ENCODE measurements at regions not wholly inside any gene's neighbourhood (a gene's known extent, or its start where the extent isn't known, plus 50 kb on each side); places are given as distances from the start of the nearest gene placed in this dataset.

DNA sequence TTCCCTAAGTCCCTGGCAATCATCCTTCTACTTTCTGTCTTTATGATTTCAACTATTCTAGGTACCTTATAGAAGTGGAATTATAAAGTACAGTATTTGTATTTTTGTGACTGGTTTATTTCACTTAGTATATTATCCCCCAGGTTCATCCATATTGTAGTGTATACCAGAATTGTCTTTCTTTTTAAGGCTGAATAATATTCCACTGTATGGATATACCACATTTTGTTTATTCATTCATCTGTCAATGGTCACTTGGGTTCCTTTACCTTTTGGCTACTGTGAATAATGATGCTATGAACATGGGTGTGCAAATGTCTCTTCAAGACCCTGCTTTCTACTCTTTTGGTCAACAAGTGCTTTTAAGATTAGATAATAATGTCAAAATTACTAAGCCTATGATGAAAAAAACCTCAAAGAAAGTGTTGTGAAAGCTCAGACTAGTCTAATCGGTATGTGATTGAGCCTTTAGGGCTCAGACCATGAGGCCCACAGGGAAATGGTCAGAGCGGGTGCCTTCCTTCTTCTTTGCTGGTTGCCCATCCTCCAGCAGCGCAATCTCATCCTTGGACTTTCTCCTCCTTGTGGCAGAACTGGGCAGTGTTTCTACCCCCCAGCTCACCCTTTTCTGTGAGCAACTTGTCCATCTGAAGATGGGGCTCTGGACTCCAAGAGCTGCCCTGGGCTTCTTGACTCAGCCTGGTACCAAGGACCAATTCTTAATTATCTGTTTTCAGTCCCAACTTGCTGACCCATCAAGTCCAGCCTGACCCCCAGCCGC lies 105.4 kb downstream of the TTC8 start:
- 82% methylated on average over 4 of the region's 4 CpGs for WGBS
- H3K36me3 ChIP-seq = no peaks in the 10 kb centered on the region
- no peak for DNase-seq (ENCODE audit: low spot score in 2 of 2)
- no peak for TF ChIP-seq EP300 (IDR thresholded peaks at IDR 0.05)
- TF ChIP-seq POLR2AphosphoS5 (IDR thresholded peaks at IDR 0.05) = no peak
- TF ChIP-seq, protein P1, sequence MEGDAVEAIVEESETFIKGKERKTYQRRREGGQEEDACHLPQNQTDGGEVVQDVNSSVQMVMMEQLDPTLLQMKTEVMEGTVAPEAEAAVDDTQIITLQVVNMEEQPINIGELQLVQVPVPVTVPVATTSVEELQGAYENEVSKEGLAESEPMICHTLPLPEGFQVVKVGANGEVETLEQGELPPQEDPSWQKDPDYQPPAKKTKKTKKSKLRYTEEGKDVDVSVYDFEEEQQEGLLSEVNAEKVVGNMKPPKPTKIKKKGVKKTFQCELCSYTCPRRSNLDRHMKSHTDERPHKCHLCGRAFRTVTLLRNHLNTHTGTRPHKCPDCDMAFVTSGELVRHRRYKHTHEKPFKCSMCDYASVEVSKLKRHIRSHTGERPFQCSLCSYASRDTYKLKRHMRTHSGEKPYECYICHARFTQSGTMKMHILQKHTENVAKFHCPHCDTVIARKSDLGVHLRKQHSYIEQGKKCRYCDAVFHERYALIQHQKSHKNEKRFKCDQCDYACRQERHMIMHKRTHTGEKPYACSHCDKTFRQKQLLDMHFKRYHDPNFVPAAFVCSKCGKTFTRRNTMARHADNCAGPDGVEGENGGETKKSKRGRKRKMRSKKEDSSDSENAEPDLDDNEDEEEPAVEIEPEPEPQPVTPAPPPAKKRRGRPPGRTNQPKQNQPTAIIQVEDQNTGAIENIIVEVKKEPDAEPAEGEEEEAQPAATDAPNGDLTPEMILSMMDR (IDR thresholded peaks at IDR 0.05) = no peak
- no peak for TF ChIP-seq POLR2A (IDR thresholded peaks at IDR 0.05)
- H3K27ac ChIP-seq = no peak overlapping the region
- H3K4me1 ChIP-seq = no peaks in the 10 kb centered on the region
- H3K27me3 ChIP-seq = no peaks in the 10 kb centered on the region
- no peaks in the 10 kb centered on the region for H3K9me3 ChIP-seq
- no peak overlapping the region for H3K4me3 ChIP-seq

DNA sequence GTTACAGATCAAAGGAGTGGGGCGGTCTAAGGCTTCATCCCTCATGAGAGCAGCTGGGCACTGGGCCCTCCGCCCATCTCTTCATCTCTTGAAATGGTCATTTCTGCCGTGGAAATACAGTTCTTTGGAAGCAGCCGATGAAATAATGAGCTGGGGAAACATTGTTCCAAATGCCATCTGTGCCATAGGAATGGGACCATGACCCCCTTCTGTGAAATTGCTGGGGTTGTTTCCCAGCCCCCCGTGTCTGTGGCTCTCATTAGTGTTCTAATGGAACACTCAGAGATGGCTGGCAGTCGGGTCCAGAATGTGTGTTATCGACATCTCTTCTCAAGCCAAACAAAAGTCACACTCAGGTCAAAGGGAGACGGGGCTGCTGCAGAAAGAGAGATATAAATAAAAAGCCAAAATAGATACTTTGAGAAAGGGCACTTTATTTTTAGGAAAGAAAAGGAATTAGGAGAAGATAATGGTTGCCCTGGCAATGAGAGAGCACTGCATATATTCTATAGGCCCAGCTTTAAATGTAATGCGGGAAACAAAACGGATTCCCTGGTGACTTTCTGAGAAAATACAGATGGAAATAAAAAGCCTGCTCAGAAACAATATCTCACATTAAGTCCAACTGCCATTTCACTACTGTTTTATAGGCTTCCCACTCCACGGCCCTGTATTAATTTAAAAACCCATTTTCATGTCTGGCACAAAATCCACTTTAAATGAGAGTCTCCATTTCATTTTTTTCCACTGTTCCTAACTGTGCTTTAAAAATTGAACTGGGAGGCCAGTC lies 107.1 kb downstream of the TTC8 start:
- Histone ChIP-seq H3K27me3 (no peaks in the 10 kb centered on the region), H3K27ac (no peak overlapping the region), H3K4me3 (no peak overlapping the region), H3K9me3 (no peaks in the 10 kb centered on the region), H3K4me1 (no peaks in the 10 kb centered on the region), H3K36me3 (no peaks in the 10 kb centered on the region)
- no peak for DNase-seq (ENCODE audit: low spot score in 2 of 2)
- TF ChIP-seq POLR2AphosphoS5 (IDR thresholded peaks at IDR 0.05) = no peak
- TF ChIP-seq EP300 (IDR thresholded peaks at IDR 0.05) = no peak
- TF ChIP-seq POLR2A (IDR thresholded peaks at IDR 0.05) = no peak
- TF ChIP-seq, protein P1 (IDR thresholded peaks at IDR 0.05) = no peak
- 88% methylated on average over 11 of the region's 11 CpGs for WGBS

DNA sequence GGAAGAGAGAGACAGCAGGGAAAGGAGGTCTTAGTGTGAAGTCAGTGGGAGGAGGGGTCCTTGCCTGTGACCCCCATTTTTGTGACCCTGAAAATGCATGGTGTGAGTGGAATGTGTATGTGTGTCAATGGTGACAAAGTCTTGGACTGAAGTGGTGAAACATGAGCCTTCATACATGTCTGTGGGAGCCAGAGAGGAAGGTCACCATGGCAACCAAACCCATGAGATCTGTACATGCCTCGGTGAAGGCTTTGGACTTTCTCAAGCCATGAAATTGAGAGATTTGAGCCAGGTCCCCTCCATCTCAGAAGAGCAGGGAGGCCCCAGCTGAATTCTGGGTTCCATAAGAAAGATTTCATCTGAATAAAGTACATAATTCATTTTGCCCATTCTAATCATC lies 108.7 kb downstream of the TTC8 start:
- Histone ChIP-seq H3K36me3 (no peaks in the 10 kb centered on the region), H3K27ac (no peak overlapping the region), H3K4me1 (no peaks in the 10 kb centered on the region), H3K9me3 (no peaks in the 10 kb centered on the region), H3K27me3 (no peaks in the 10 kb centered on the region), H3K4me3 (no peak overlapping the region)
- TF ChIP-seq, protein P1 (IDR thresholded peaks at IDR 0.05) = no peak
- TF ChIP-seq POLR2A (IDR thresholded peaks at IDR 0.05) = no peak
- no peak for TF ChIP-seq EP300 (IDR thresholded peaks at IDR 0.05)
- no peak for TF ChIP-seq POLR2AphosphoS5 (IDR thresholded peaks at IDR 0.05)
- 25% methylated on average over 1 of the region's 1 CpG for WGBS
- no peak for DNase-seq (ENCODE audit: low spot score in 2 of 2)

DNA sequence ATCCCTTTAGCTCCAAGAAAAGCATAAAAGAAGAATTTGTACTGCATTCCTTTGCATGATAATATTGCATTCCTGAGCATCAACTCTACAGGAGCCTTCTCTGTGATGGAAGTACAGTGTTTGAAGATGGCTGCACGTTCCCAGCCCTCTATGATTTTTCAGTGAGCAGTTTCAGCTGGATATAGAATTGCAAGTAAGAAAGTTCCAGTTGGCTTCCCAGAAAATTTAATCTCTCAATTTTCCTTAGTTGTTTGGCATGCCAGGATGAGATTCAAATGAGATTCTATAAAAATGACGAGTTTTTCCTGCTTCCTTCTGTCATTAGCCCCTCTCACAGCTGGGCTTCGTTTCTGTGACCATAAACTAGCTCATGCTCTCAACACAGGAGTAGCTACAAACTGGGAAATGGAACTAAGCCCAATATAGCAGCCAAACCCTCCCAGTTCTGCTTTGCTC lies 109.9 kb downstream of the TTC8 start:
- Histone ChIP-seq H3K27me3 (no peaks in the 10 kb centered on the region), H3K4me3 (no peak overlapping the region), H3K4me1 (no peaks in the 10 kb centered on the region), H3K27ac (no peak overlapping the region), H3K9me3 (no peaks in the 10 kb centered on the region), H3K36me3 (no peaks in the 10 kb centered on the region)
- no peak for DNase-seq (ENCODE audit: low spot score in 2 of 2)
- 40% methylated on average over 3 of the region's 3 CpGs for WGBS
- TF ChIP-seq POLR2A (IDR thresholded peaks at IDR 0.05) (no peak), POLR2AphosphoS5 (IDR thresholded peaks at IDR 0.05) (no peak), EP300 (IDR thresholded peaks at IDR 0.05) (no peak)
- TF ChIP-seq, protein P1 (IDR thresholded peaks at IDR 0.05) = no peak

DNA sequence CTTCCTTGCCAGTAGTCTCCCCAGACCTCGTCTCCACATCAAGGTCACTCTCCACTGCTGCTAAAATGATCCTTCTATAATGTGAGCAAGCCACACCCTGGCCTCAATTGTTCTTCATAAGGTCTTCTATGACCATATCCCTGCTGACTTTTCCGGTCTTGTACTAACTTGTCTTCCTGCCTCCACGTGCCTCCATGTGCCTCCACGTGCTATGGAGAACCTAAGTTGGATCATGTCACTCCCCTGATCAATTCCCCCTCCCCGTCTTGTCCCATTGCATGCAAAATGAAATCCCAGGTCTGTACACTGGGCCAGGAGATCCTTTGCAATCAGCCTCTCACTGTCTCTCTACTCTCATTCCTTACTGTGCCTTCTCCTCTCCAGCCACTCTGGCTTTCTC lies 110.6 kb downstream of the TTC8 start:
- Histone ChIP-seq H3K4me1 (no peaks in the 10 kb centered on the region), H3K4me3 (no peak overlapping the region), H3K27me3 (no peaks in the 10 kb centered on the region), H3K27ac (no peak overlapping the region), H3K36me3 (no peaks in the 10 kb centered on the region), H3K9me3 (no peaks in the 10 kb centered on the region)
- WGBS = 77% methylated on average over 5 of the region's 5 CpGs
- DNase-seq (ENCODE audit: low spot score in 2 of 2) = no peak
- no peak for TF ChIP-seq POLR2A (IDR thresholded peaks at IDR 0.05)
- no peak for TF ChIP-seq EP300 (IDR thresholded peaks at IDR 0.05)
- TF ChIP-seq, protein P1 (IDR thresholded peaks at IDR 0.05) = no peak
- TF ChIP-seq POLR2AphosphoS5 (IDR thresholded peaks at IDR 0.05) = no peak

Measured in suprapubic skin (tissue), 4 donors.